UCSD-AML1 (cell line): ENCODE measurements at regions not wholly inside any gene's neighbourhood (a gene's known extent, or its start where the extent isn't known, plus 50 kb on each side); places are given as distances from the start of the nearest gene placed in this dataset.
"Not testable (repeated sequence)": the region's sequence is repeated elsewhere in the genome, so short reads cannot be mapped to it uniquely, and the experiment has no call there.

ENCODE experiments used
- DNase-seq: peaks from one replicate; lab custom pipeline; 2025; ENCODE audit not compliant: unreplicated experiment; lab: John Stamatoyannopoulos, UW

DNA sequence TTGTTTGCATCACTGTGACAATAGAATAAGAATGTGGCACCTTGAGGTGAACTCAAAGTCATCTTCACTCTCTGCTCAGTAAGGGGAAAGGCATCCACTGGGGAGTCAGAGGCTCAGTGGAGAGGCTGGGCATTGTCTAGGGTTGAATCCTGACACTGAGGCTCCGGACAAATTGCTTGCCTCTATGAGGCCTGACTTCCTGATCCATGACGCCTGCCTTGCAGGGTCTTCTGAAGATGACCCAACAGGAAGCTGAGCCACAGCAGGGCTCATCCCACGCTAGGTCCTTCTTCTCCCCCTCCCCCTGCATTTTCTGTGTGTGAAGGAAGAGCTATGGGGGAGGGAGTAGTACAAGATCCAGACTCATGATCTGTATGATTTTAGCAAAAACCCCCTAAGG lies 265.1 kb downstream of the SH3BP4 start:
- no peak for DNase-seq

DNA sequence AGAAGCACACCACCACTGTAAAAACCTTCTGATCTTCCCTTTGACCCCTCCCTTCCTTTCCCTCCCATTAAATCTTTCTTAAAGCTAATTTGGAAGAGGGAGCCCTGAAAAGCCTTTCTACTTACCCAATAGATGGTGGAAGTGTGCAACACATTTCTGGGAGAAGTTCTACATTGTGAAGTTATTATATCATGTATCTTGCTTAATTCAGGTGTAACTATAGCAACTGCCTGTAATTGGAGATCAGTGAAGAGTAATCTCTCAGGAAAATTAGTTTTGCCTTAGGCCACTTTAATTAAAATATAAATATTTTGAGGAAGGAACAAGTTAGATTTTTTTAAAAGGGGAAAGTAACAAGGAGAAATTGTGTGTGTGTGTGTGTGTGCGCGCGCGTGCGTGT lies 266.0 kb downstream of the SH3BP4 start:
- DNase-seq: no peak

DNA sequence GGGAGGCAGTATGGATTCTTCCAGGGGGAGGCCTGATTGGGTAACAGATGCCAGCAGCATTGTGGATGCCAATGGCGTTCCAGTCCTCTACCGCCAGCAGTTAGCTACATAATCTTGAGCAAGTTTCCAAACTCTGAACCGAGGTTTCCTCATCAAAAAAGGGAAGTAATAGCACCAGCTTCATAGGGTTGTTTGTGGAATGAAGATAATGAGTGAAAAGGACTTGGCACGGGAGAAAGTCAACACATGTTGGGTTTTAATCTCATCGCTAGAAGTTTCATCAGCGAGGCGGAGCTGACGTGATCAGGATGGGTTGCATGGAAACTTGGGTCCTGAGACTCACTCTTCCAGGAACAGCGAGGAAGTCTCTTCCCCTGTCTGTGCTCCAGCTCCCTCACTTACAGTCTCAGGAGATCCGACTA lies 266.7 kb downstream of the SH3BP4 start:
- no peak for DNase-seq

DNA sequence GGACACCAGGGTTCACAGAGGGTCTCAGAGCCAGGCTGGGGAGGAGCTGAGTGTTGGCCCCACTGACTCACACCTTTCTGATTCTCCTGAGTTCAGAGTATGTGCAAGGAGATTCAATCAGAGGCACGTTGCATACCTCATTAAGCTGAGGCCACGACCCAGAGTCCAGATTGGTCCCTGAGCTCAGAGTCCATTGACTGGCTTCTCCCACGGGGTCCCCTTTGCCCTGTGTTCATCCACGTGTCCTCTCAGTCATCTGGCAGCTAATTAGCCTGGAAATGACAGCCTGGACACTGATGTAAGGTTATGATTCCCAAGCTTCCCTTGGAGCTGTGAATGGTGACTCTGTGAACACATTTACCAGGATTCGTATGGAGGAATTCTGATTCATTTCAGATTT lies 267.2 kb downstream of the SH3BP4 start:
- no peak for DNase-seq

DNA sequence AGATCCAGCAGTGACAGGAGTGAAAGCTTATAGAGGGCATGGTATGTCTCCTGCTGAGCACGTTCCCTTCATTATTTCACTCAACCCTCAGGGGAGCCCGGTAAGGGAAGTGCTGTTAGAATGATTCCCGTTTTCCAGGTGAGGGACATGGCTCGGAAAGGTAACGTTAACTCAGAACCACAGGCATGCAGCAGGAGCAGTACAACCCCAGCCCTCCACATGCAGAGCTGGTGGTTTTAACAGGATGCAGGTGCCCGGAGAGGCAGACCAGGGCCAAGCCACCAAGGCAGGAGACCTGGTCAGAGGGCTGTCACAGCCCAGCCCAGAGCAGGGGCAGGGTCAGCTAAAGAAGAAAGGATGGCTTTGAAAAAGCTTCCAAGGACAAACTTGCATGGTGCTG lies 268.5 kb downstream of the SH3BP4 start:
- DNase-seq: no peak

DNA sequence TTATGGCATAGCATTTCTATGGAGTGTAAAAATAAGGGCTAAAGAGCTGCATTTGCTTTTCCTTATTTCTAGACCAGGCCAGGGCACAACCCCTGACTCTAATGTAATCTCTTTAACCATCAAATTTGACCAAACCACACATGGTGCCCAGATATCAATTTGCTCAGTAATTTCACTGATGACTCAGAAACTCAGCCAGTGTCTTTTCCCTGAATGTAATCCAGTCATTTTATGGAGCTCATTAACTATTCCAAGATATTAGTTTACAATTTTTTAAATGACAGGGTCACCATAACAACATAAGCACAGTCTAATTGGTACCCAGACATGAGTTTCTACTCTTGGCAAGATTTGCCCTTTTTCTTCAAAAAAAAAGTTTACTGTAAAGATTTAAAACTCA lies 270.8 kb upstream of the AGAP1 start:
- no peak for DNase-seq

DNA sequence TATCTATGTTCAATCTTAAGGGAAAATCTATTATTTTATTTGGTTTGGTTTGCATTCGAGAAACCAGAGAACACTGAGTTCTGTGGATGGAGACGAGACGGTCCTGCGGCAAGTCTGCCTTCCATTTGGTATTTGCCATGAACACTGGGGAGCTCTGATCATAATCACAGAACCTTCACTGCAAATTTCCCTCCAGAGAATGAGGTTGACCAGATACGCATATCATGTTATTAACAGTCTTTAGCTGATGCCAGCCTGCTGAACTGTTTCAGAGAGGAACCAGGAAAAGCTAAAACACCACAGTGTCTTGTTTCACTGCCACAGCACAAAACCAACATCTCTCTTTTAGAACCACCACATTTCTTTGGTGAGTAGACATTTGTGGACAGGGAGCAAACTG lies 269.4 kb upstream of the AGAP1 start:
- no peak for DNase-seq

DNA sequence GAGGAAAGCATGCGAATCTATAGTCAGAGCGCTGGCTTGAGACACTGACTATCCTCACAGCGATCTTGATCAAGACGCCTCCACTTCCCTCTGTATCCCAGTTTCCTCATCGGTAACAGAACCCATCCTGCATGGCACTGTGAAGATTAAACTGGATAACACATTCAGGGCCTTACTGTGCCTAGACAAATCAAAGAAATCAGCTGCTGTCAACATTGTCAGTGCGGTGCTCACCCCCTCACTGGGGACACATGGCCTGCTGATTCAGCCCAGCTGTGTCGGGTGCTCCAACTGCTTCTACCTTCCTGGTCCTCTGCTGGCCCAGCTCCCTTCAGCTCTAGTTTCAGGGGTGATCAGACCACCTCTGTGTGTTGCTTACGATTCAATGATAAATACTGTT lies 268.6 kb upstream of the AGAP1 start:
- no peak for DNase-seq

DNA sequence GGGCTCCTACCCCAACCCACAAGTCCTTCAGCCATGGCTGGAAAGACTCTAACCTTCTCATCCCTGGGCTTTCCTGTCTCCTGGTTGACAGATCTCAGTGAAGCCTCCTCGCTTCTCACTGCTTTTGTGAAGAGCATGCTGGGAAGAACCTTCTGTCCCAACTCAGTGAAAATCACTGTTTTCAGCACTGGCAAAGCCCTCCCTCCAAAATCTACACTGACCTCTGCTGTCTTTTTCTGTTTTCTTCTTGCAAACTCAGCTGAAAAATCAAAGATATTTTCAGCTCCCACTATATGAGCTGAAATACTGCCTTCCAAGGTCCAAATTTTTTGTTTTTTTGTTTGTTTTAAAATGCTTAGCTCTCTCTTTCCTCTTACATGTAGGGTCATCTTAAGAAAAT lies 266.3 kb upstream of the AGAP1 start:
- DNase-seq: no peak

DNA sequence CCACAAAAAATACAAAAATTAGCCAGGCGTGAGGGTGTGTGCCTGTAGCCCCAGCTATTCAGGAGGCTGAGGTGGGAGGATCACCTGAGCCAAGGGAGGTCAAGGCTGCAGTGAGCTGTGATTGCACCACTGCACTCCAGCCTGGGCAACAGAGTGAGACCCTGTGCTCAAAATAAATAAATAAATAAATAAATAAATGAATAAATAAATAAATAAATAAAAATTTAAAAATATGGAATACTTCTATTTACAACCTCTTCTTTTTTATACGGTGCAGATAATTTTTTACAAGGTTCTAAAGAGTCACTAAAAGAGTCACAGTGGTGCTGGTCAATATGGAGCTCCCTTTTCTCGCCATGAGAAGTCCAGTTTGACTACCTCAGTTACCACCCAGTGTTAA lies 265.4 kb upstream of the AGAP1 start:
- not testable (repeated sequence) for DNase-seq

DNA sequence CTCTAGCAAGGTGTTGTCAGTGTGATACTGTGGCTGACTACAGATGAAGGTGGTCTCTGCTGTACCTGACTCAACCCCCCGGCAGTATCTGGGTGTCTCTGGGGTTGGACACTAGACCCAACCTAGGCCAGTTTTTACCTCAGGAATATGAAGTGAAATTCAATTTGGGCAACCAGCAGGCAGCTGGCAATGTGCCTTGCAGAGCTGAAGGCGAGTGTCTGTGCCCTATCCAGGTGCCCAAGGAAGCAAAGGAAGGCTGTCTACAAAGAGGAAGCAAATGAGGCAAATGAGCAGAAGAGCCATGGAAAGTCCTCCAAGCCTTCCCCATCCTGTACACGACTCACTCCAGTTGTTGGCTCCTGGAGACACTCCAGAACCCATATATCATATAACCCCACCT lies 264.6 kb upstream of the AGAP1 start:
- no peak for DNase-seq

DNA sequence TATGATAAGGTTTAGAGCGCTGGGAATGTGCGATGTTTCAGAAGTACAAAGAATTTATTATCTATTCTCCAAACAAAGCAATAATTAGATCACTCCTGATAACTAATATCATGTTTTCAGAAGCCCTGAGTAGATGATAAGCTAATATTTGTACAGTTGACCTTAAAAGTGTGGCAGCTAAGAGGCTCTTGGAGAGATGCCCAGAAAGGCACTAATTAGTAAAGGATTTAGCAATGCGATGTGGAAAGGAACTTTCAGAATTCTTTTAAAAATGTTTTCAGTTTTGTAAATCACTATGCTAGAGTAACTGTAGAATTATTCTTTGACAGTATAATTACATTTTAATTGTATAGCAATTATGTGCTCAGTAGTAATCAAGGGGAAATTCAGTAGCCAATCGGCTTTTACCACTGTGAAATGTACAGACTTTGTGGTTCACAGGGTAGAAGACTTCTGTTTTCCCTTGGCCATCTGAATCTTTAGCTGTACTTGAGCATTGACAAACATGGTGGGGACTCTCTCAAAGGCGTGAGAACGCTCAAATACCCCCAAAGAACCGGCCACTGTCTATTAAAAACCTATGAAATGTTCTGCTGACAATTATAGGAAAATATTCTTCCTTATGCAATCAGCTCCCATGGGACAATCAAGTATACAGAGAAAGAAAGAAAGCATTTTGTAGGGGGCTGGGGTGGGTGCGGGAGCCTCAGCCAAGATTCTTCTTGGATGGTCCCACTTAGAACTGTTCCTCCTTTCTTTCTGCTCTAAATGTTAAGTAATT lies 262.8 kb upstream of the AGAP1 start:
- no peak for DNase-seq

DNA sequence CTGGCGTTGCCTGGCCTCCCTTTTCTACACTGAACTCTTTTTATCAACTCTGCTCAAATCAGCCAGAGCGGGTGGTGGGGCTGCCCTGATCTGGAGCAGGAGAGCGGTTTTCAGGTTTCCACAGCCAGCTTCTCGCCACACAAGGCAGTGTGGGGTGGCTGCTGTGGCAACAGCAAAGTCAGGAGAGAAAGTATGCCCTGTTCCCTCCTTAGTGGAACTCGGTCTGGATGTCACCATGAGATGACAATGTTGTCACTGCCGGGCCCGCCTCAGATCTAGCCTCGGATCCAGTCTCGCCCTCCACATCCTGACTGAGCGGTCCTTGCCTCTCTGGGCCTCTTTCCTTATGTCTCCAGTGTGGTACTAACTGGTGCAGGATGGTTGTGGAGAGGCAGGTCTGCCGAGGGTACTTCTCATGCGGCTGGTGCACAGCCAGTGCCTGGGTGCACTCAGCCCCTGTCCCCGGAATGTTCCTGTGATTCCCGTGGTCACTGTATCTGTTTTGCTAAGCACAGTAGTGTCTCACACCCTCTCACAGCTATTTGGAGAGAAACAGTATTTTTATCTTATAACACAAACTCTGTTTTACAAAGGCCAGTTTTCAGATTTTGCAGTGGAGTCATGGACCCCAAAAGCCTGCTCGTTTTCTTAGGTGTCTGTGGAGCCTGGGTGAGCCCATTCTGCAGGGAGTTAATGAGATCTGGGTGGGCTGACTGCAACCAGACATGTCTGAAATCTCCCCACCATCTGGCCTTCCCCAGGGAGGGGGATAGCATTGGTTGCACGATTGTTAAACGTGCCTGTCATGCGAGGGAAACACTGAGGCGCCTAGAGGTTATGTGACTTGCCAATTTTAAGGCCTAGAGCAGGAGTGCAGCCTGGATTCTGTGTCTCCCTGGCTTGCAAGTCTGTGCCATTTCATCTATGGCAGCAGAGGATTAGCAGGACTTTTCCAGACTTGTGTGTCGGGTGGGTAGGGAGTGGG lies 261.1 kb upstream of the AGAP1 start:
- no peak for DNase-seq

DNA sequence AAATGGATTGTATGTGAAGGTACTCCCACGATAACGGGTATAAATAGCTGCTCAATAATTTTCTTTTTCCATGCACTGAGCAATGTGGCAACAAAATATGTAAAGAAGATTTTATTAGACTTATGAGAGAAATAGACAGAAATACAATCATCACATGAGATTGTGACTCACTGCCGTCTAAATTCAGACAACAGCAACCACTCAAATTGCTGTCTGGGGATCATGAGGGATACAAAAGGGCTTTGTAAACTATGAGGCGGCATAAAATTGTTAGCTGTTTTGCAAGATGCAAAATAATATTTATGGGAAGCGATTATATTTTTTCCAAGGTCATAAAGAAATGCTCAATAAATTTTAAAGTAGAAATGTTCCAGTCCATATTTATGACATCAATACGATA lies 259.1 kb upstream of the AGAP1 start:
- DNase-seq: no peak

DNA sequence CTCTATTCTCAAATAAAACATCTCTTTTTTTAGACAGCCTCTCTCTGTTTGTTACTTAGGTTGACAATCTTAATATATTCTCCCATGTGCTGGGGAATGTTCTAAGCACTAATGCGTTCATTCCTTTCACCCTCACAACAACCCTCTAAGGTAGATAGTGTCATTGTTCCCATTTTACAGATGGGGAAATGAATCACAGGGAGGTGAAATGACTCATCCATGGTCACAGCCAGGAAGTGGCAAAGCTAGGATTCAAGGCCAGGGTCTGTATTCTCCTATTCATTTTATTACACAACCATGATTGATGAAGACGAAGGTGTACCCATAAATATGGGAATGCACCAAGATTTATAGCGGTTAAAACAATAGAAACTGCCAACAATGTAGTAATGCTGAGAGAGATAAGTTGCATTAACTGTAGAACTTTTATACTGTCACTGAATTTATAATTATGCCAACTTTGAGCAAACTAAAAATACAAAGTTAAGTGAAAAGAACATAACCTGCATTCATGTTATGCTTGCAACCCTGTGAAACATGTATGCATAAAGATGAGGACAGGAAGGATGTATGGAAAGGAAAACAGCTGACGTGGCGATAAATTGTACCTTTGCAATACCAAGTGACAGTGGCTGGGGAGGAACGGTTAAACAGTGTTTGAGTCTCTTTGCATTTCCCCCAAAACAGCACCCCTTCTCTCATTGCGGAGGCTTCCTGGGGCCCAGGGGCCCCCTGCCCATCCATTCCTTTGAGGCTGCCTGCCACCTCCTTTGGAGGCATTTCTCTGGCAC lies 257.7 kb upstream of the AGAP1 start:
- DNase-seq: no peak

DNA sequence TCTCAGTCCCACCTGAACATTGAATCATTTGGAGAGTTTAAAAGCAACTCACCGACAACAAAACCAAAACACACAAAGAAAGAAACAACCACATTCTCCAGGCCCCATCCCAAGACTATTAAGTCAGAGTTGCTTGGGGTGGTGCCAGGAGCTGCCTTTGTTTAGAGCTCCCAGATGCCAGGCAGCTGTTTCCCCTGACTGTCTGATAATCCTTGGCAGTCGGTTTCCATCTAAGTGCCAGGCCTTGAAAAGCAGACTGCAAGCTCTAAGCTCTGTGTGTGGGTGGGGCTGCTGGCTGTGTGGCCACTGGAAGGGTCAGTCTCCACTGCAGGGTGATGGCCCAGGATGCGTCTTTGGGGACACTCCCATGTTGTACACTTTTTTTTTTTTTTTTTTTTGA lies 255.3 kb upstream of the AGAP1 start:
- DNase-seq: no peak

DNA sequence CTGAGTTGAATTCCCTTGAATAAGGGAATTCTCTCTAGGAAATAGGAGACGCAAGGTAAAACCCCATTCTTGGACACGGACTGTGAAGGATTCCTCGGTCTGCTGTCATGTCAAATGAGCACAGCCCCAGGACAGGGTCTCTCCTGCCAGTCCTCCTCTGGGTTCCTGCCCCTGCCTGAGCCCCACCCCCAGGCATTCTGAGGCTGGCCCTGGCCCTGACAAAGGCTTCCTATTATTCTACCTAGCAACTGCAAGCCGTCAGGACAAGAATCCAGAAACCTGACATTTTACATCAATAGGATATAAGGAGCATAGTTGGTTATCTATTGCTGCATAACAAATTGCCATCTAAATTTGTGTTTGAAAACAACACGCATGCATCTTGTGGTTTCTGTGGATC lies 253.3 kb upstream of the AGAP1 start:
- DNase-seq: no peak

DNA sequence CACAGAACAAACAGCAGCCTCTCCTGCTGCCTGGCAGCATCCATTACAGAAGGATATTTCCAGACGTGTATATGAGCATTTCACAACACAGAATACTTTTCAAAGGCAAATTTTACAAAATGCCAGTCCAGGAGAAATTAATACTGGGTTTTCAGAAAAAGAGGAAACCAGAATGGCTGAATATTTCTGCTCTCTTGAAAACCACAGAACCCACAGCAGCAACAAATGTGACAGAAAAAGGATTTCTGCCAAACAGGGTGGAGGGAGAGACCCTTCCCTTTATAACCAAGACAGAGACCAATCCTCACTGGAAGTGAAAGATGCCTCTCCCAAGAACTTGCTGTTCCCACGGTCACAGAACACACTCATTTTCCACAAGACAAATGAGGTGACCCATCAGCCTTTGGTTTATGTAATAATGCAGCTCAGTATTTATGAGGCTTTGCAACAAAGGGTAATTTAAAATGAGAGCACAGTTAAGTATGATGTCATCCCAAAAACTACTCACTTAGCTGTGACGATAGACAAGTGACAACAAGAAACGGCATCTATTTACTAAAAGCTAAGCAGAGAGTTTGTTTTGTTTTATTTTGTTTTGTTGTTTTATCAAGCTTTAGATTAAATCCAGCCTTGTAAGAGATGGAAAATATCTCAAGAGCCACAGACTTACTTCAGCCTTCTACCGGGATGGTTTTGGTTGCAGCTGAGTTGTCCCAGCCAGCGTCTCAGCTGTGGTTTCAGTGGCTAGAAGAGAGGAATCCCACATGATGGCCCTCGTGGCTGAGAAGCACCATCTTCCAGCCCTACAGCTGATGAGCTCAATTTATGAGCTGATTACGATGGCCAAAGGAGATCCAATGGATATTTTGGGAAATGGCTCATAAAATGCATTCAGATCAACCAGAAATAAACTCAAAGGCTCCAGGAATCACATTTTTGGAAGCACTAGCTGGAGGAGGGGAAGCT lies 249.3 kb upstream of the AGAP1 start:
- no peak for DNase-seq

DNA sequence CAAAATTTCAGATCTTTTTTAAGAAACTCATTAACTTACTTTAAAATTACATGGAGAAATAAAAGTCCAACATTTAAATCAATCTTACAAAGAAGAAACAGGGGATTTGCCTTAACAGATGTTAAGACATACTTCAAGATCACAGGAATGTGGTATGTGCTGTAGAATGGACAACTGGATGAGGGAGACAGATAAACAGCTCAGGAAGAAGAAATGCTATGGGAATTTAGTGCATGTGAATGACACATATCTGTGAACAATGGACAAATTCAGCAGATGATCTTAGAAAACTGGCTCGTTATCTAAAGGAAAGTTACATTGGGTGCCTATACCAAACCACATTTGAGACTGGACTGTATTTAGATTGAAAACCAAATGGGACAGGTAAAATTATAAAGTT lies 246.8 kb upstream of the AGAP1 start:
- no peak for DNase-seq

DNA sequence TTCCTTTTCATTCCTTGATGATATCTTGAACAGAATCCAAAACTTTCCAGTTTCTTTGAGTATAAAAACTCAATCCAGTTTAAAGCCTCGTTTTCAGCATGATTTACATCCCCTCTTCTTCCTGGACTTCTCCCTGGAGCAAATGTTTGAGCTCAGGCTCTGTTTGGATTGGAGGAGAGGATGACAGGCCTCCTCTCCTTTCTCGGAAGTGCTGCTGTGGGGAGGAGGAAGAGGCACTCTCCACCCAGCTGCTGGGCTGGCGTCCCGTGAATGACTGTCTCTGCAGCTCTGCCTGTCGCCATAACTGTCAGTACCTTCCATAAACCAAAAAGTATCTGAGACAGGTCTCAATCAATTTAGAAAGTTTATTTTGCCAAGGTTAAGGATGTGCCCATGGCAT lies 238.2 kb upstream of the AGAP1 start:
- DNase-seq: no peak
